Sigmoid colon (tissue), 6 donors: ENCODE measurements at regions not wholly inside any gene's neighbourhood (a gene's known extent, or its start where the extent isn't known, plus 50 kb on each side); places are given as distances from the start of the nearest gene placed in this dataset.

Experiments used
- DNase-seq: peaks from one replicate; pipeline ENCODE4 v3.0.0-alpha.2; 2019
- H3K27ac ChIP-seq, 4 donors: fragments of 200-600 bp; sonication (generic); one replicate each; pipeline ENCODE4 v1.5.1; 2016 to 2019; ENCODE audit warnings: mild to moderate bottlenecking in 1 of 4
- H3K27me3 ChIP-seq, 3 donors: fragments of 200-600 bp; sonication (generic); one replicate each; pipeline ENCODE4 v1.5.1; 2019; ENCODE audit warnings: mild to moderate bottlenecking in 1 of 3
- H3K36me3 ChIP-seq, 4 donors: fragments of 200-600 bp; sonication (generic); one replicate each; pipeline ENCODE4 v1.5.1; 2016 to 2019
- H3K4me1 ChIP-seq, 4 donors: fragments of 200-600 bp; sonication (generic); one replicate each; pipeline ENCODE4 v1.5.1; 2017 to 2019
- H3K4me3 ChIP-seq, 4 donors: fragments of 200-600 bp; sonication (generic); one replicate each; pipeline ENCODE4 v1.5.1; 2017 to 2019; ENCODE audit warnings: mild to moderate bottlenecking in 2 of 4, moderate library complexity in 1 of 4
- H3K9me3 ChIP-seq, 4 donors: fragments of 200-600 bp in 3 of 4; sonication (generic) in 3 of 4; one replicate each; pipeline versions ENCODE4 v1.5.1 to v1.6.1; 2013 to 2019
- CTCF ChIP-seq, 4 experiments: fragments of 450-650 bp in 3 of 4; fragments of 200-600 bp in 1 of 4; IDR thresholded peaks; one replicate each; pipeline ENCODE4 v1.5.1; 2016 to 2019; ENCODE audit warnings: antibody characterized with exemption in 4 of 4, mild to moderate bottlenecking in 3 of 4, moderate library complexity in 2 of 4
- EP300 ChIP-seq, 4 donors: sonication (generic); formaldehyde crosslinking; IDR thresholded peaks; one replicate each; pipeline ENCODE4 v1.6.1; 2017; ENCODE audit warnings: antibody characterized with exemption in 4 of 4
- POLR2A ChIP-seq, 2 donors: fragments of 450-650 bp; IDR thresholded peaks; one replicate each; pipeline ENCODE4 v1.6.1; 2016; ENCODE audit warnings: antibody characterized with exemption in 2 of 2, mild to moderate bottlenecking in 2 of 2, moderate library complexity in 2 of 2
- POLR2AphosphoS5 ChIP-seq, 4 donors: sonication (generic); formaldehyde crosslinking; IDR thresholded peaks; one replicate each; pipeline ENCODE4 v1.6.1; 2017; ENCODE audit warnings: antibody characterized with exemption in 4 of 4
- WGBS, 2 donors: extraction: QIAGEN DNeasy Blood & Tissue Kit; methylation state at CpG; one replicate each; pipeline ENCODE4 v1.1.7; 2013; 5-methylcytosine and 5-hydroxymethylcytosine counted together
- intact Hi-C: fragments of 100-400 bp; cut with DNase I; formaldehyde crosslinking; loops from one replicate; pipeline ENCODE4 v1.15.1; 2023
- donor health status: healthy with polysubstance abuse.
- donor health status: healthy.

- Histone ChIP-seq H3K4me3 (no peak overlapping the region), H3K27me3 (no peaks in the 10 kb centered on the region), H3K4me1 (peaks cover 0 to 14% (median 8%) of the 10 kb centered on the region in 4 donors), H3K9me3 (no peaks in the 10 kb centered on the region), H3K27ac (no peak overlapping the region), H3K36me3 (no peaks in the 10 kb centered on the region)
- no peak for DNase-seq
- 89 to 90% methylated on average over 3 of the region's 3 CpGs for WGBS, 2 donors
- TF ChIP-seq POLR2AphosphoS5 (IDR thresholded peaks at IDR 0.05), result no peak
- no peak for TF ChIP-seq POLR2A (IDR thresholded peaks at IDR 0.05)
- TF ChIP-seq CTCF (IDR thresholded peaks at IDR 0.05), result no peak
- no peak for TF ChIP-seq EP300 (IDR thresholded peaks at IDR 0.05)
- intact Hi-C loops, result no loop called here
Measured at GRCh38 chr5:74332682-74333081, 307.8 kb downstream of the ENC1 start.

- Histone ChIP-seq H3K36me3 (no peaks in the 10 kb centered on the region), H3K27ac (no peak overlapping the region), H3K9me3 (no peaks in the 10 kb centered on the region), H3K4me3 (no peak overlapping the region), H3K27me3 (no peaks in the 10 kb centered on the region), H3K4me1 (peaks cover 0 to 14% (median 7%) of the 10 kb centered on the region in 4 donors)
- intact Hi-C loops, result no loop called here
- WGBS, 2 donors, result 94 to 96% methylated on average over 7 of the region's 7 CpGs
- no peak for DNase-seq
- TF ChIP-seq CTCF (IDR thresholded peaks at IDR 0.05) (no peak), POLR2AphosphoS5 (IDR thresholded peaks at IDR 0.05) (no peak), POLR2A (IDR thresholded peaks at IDR 0.05) (no peak), EP300 (IDR thresholded peaks at IDR 0.05) (no peak)
Measured at GRCh38 chr5:74332006-74332405, 308.5 kb downstream of the ENC1 start.

GRCh38 chr5:74328221-74328630, 312.3 kb downstream of the ENC1 start:
- TF ChIP-seq CTCF (IDR thresholded peaks at IDR 0.05), result no peak
- TF ChIP-seq EP300 (IDR thresholded peaks at IDR 0.05), result no peak
- TF ChIP-seq POLR2AphosphoS5 (IDR thresholded peaks at IDR 0.05), result no peak
- no peak for TF ChIP-seq POLR2A (IDR thresholded peaks at IDR 0.05)
- no peak overlapping the region for H3K27ac ChIP-seq
- peaks cover 0 to 12% (median 11%) of the 10 kb centered on the region in 4 donors for H3K4me1 ChIP-seq
- H3K9me3 ChIP-seq, result no peaks in the 10 kb centered on the region
- 17 to 71% methylated on average over 1 of the region's 1 CpG for WGBS, 2 donors
- H3K36me3 ChIP-seq, result no peaks in the 10 kb centered on the region
- no peaks in the 10 kb centered on the region for H3K27me3 ChIP-seq
- intact Hi-C loops, result no loop called here
- no peak overlapping the region for H3K4me3 ChIP-seq
- no peak for DNase-seq

GRCh38 chr5:74327339-74327685, 313.2 kb downstream of the ENC1 start:
- Histone ChIP-seq H3K27ac (no peak overlapping the region), H3K4me1 (peaks cover 0 to 12% (median 11%) of the 10 kb centered on the region in 4 donors), H3K27me3 (no peaks in the 10 kb centered on the region), H3K9me3 (no peaks in the 10 kb centered on the region), H3K36me3 (no peaks in the 10 kb centered on the region), H3K4me3 (no peak overlapping the region)
- TF ChIP-seq POLR2AphosphoS5 (IDR thresholded peaks at IDR 0.05) (no peak), POLR2A (IDR thresholded peaks at IDR 0.05) (no peak), EP300 (IDR thresholded peaks at IDR 0.05) (no peak), CTCF (IDR thresholded peaks at IDR 0.05) (no peak)
- DNase-seq, result no peak
- intact Hi-C loops, result no loop called here
- 23 to 55% methylated on average over 2 of the region's 2 CpGs for WGBS, 2 donors

GRCh38 chr5:74326571-74327338, 313.8 kb downstream of the ENC1 start:
- Histone ChIP-seq H3K27me3 (no peaks in the 10 kb centered on the region), H3K9me3 (no peaks in the 10 kb centered on the region), H3K4me1 (peaks cover 0 to 12% (median 11%) of the 10 kb centered on the region in 4 donors), H3K4me3 (no peak overlapping the region), H3K36me3 (no peaks in the 10 kb centered on the region), H3K27ac (no peak overlapping the region)
- no peak for DNase-seq
- intact Hi-C loops, result no loop called here
- 48 to 52% methylated on average over 6 of the region's 6 CpGs for WGBS, 2 donors
- TF ChIP-seq POLR2AphosphoS5 (IDR thresholded peaks at IDR 0.05), result no peak
- TF ChIP-seq EP300 (IDR thresholded peaks at IDR 0.05), result no peak
- TF ChIP-seq POLR2A (IDR thresholded peaks at IDR 0.05), result no peak
- TF ChIP-seq CTCF (IDR thresholded peaks at IDR 0.05), result no peak
